ENCODE measurements at regions not wholly inside any gene's neighbourhood (a gene's known extent, or its start where the extent isn't known, plus 50 kb on each side); places are given as distances from the start of the nearest gene placed in this dataset.

DNA sequence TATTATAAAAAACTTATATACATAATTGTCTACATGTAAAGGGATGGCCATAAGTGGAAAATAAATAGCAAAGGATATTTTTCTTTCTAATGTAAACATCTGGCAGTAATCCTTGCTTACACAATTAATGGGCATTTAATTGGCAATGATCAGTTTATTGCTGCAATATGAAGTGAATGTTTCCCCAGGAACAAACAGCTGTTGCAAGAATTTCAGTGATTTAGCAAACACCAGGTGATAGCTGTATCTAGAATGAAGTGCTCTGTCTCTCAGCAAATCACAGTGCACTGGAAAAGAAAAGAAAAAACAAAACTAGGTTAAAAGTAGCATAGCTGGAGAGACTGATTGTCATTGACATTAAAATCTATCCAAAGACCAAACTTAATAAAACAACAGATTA, 594.5 kb upstream of the ARRDC3 start:
- no peaks in the 10 kb centered on the region for H3K9me3 ChIP-seq (ENCODE audit: control insufficient read depth in 2 of 2, low read length in 2 of 2)
- no peak overlapping the region for H3K4me3 ChIP-seq (ENCODE audit: low read length in 2 of 2)
- H3K36me3 ChIP-seq (ENCODE audit: control insufficient read depth in 2 of 2, insufficient read depth in 2 of 2, low read length in 2 of 2), result no peaks in the 10 kb centered on the region
- no peak overlapping the region for H3K27ac ChIP-seq (ENCODE audit: low read depth in 2 of 2, low read length in 2 of 2)
- no peaks in the 10 kb centered on the region for H3K27me3 ChIP-seq (ENCODE audit: control insufficient read depth in 2 of 2, insufficient read depth in 2 of 2, low read length in 2 of 2)
- no peaks in the 10 kb centered on the region for H3K4me1 ChIP-seq (ENCODE audit: control insufficient read depth in 2 of 2, insufficient read depth in 2 of 2, low read length in 2 of 2)
- no peak overlapping the region for H3K9ac ChIP-seq (ENCODE audit: low read depth in 1 of 2, low read length in 2 of 2)

DNA sequence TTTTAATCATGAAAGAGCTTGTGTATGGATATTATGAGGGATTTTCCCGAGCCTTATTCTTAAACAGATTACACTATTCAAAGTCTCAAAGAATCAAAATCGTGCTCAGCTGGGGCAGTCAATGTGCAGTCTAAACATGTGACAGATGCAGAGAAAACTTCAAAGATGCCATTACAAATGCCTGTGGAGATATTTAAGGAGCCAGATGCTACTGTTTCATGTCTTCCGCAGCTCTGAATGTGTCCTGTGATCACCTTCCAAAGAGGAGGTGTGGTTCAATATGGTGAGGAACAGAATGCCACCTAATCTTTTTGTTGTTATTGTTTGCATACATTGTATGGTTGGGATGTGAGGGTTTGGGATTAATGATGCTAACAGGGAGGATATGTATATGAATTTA, 593.3 kb upstream of the ARRDC3 start:
- no peaks in the 10 kb centered on the region for H3K9me3 ChIP-seq (ENCODE audit: control insufficient read depth in 2 of 2, low read length in 2 of 2)
- no peaks in the 10 kb centered on the region for H3K27me3 ChIP-seq (ENCODE audit: control insufficient read depth in 2 of 2, insufficient read depth in 2 of 2, low read length in 2 of 2)
- no peak overlapping the region for H3K4me3 ChIP-seq (ENCODE audit: low read length in 2 of 2)
- H3K4me1 ChIP-seq (ENCODE audit: control insufficient read depth in 2 of 2, insufficient read depth in 2 of 2, low read length in 2 of 2), result no peaks in the 10 kb centered on the region
- H3K27ac ChIP-seq (ENCODE audit: low read depth in 2 of 2, low read length in 2 of 2), result no peak overlapping the region
- no peaks in the 10 kb centered on the region for H3K36me3 ChIP-seq (ENCODE audit: control insufficient read depth in 2 of 2, insufficient read depth in 2 of 2, low read length in 2 of 2)
- H3K9ac ChIP-seq (ENCODE audit: low read depth in 1 of 2, low read length in 2 of 2), result no peak overlapping the region

DNA sequence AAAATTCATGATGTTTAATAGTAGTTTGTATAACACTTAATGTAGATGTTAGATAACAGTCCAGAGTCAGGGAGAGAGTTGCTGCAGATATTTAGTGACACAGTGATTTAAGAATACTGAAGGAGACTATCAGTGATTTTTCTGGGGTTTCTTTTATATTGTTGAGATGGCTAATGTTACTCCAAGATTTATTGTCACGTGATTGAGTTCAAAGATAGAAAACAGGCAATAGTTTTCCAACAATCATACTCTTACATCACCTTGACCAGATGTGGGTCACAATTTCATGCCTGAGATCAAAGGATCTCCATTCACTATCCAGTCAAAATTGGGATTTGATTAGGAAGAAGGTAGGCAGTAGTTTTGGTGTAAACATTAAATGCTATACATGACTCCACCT, 580.0 kb upstream of the ARRDC3 start:
- Histone ChIP-seq H3K4me1 (ENCODE audit: control insufficient read depth in 2 of 2, insufficient read depth in 2 of 2, low read length in 2 of 2) (no peaks in the 10 kb centered on the region), H3K4me3 (ENCODE audit: low read length in 2 of 2) (no peak overlapping the region), H3K9ac (ENCODE audit: low read depth in 1 of 2, low read length in 2 of 2) (no peak overlapping the region), H3K9me3 (ENCODE audit: control insufficient read depth in 2 of 2, low read length in 2 of 2) (no peaks in the 10 kb centered on the region), H3K27me3 (ENCODE audit: control insufficient read depth in 2 of 2, insufficient read depth in 2 of 2, low read length in 2 of 2) (no peaks in the 10 kb centered on the region), H3K27ac (ENCODE audit: low read depth in 2 of 2, low read length in 2 of 2) (no peak overlapping the region), H3K36me3 (ENCODE audit: control insufficient read depth in 2 of 2, insufficient read depth in 2 of 2, low read length in 2 of 2) (no peaks in the 10 kb centered on the region)

DNA sequence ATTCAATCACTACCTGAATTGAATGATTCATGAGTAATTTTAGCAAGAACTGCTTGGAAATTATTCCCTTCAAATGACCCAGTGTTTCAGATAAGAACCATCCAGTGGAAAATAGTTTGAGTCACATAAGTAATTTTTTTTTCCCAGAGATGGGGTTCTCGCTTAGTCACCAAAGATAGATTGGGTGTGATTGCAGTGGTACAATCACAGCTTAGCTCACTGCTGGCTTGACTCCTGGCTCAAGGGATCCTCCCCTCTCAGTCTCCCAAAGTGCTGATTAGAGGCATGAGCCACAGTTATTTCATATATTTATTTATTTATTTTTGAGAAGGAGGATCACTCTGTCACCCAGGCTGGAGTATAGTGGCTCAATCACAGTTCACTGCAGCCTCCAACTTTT, 574.5 kb upstream of the ARRDC3 start:
- H3K36me3 ChIP-seq (ENCODE audit: control insufficient read depth in 2 of 2, insufficient read depth in 2 of 2, low read length in 2 of 2), result no peaks in the 10 kb centered on the region
- no peak overlapping the region for H3K9ac ChIP-seq (ENCODE audit: low read depth in 1 of 2, low read length in 2 of 2)
- H3K4me1 ChIP-seq (ENCODE audit: control insufficient read depth in 2 of 2, insufficient read depth in 2 of 2, low read length in 2 of 2), result no peaks in the 10 kb centered on the region
- no peaks in the 10 kb centered on the region for H3K9me3 ChIP-seq (ENCODE audit: control insufficient read depth in 2 of 2, low read length in 2 of 2)
- H3K27me3 ChIP-seq (ENCODE audit: control insufficient read depth in 2 of 2, insufficient read depth in 2 of 2, low read length in 2 of 2), result no peaks in the 10 kb centered on the region
- H3K4me3 ChIP-seq (ENCODE audit: low read length in 2 of 2), result no peak overlapping the region
- no peak overlapping the region for H3K27ac ChIP-seq (ENCODE audit: low read depth in 2 of 2, low read length in 2 of 2)

DNA sequence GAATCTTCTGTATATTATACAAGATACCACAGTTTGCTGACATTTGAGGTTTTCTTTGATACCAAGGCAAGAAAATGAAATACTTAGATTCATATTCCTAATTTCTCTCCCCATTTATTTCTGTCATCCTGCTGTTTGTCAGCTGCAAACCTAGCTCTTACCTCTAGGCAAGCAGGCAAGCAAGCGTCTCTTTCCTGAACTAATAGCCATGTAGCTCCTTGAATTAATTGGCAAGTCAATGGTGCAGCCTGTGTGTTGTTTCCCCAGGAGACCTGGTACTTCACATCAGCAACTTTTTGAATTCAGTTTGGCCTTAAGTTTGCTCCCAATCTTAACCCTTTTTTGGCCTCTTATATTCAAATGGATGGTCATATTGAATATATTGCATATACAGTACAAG, 573.6 kb upstream of the ARRDC3 start:
- H3K4me3 ChIP-seq (ENCODE audit: low read length in 2 of 2), result no peak overlapping the region
- no peaks in the 10 kb centered on the region for H3K4me1 ChIP-seq (ENCODE audit: control insufficient read depth in 2 of 2, insufficient read depth in 2 of 2, low read length in 2 of 2)
- no peak overlapping the region for H3K27ac ChIP-seq (ENCODE audit: low read depth in 2 of 2, low read length in 2 of 2)

DNA sequence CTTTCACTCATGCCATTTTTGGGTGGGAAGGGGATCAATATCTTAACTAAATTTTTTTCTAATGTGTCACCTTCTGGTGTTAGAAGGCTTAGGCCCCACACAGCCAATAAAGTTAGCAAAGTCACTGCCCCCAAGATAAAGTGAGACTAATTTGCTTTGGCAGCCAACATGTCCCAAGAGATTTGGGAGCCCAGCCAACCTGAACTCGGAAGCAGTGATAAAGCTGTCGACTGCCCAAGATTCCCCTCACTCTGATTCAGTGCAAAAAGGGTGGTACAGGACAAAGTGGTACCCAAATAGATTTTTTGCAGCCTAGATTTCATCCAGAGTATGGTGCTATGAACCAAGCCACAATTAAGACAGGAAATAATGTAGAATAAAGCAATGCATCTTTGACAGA, 572.5 kb upstream of the ARRDC3 start:
- Histone ChIP-seq H3K9me3 (ENCODE audit: control insufficient read depth in 2 of 2, low read length in 2 of 2) (no peaks in the 10 kb centered on the region), H3K27ac (ENCODE audit: low read depth in 2 of 2, low read length in 2 of 2) (no peak overlapping the region), H3K36me3 (ENCODE audit: control insufficient read depth in 2 of 2, insufficient read depth in 2 of 2, low read length in 2 of 2) (no peaks in the 10 kb centered on the region)

More for the DNA sequence above, 573.6 kb upstream of the ARRDC3 start:
- Histone ChIP-seq H3K36me3 (ENCODE audit: control insufficient read depth in 2 of 2, insufficient read depth in 2 of 2, low read length in 2 of 2) (no peaks in the 10 kb centered on the region), H3K9ac (ENCODE audit: low read depth in 1 of 2, low read length in 2 of 2) (no peak overlapping the region), H3K9me3 (ENCODE audit: control insufficient read depth in 2 of 2, low read length in 2 of 2) (no peaks in the 10 kb centered on the region), H3K27me3 (ENCODE audit: control insufficient read depth in 2 of 2, insufficient read depth in 2 of 2, low read length in 2 of 2) (no peaks in the 10 kb centered on the region)

DNA sequence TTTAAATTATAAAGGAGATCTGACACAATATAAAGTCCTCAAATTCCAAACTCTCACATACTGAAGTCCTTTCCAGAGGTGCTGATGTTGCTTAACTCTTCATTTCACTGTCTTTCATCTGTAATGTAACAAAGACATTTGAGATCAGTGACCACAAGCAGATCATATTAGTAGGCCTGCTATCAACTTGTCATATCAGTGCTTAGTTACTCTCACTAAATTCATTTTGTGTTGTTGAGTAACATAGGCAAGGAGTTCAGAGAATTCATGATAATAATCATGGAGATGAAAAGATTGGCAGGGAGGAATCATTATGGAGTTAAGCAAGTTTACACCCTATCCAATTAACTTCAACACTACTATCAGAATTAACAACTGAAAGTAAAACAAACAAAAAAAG, 571.0 kb upstream of the ARRDC3 start:
- Histone ChIP-seq H3K9me3 (ENCODE audit: control insufficient read depth in 2 of 2, low read length in 2 of 2) (no peaks in the 10 kb centered on the region), H3K4me3 (ENCODE audit: low read length in 2 of 2) (no peak overlapping the region), H3K27me3 (ENCODE audit: control insufficient read depth in 2 of 2, insufficient read depth in 2 of 2, low read length in 2 of 2) (no peaks in the 10 kb centered on the region), H3K4me1 (ENCODE audit: control insufficient read depth in 2 of 2, insufficient read depth in 2 of 2, low read length in 2 of 2) (no peaks in the 10 kb centered on the region), H3K27ac (ENCODE audit: low read depth in 2 of 2, low read length in 2 of 2) (no peak overlapping the region), H3K36me3 (ENCODE audit: control insufficient read depth in 2 of 2, insufficient read depth in 2 of 2, low read length in 2 of 2) (no peaks in the 10 kb centered on the region), H3K9ac (ENCODE audit: low read depth in 1 of 2, low read length in 2 of 2) (no peak overlapping the region)

More for the DNA sequence above, 572.5 kb upstream of the ARRDC3 start:
- no peak overlapping the region for H3K4me3 ChIP-seq (ENCODE audit: low read length in 2 of 2)
- H3K27me3 ChIP-seq (ENCODE audit: control insufficient read depth in 2 of 2, insufficient read depth in 2 of 2, low read length in 2 of 2), result no peaks in the 10 kb centered on the region
- no peak overlapping the region for H3K9ac ChIP-seq (ENCODE audit: low read depth in 1 of 2, low read length in 2 of 2)
- H3K4me1 ChIP-seq (ENCODE audit: control insufficient read depth in 2 of 2, insufficient read depth in 2 of 2, low read length in 2 of 2), result no peaks in the 10 kb centered on the region

DNA sequence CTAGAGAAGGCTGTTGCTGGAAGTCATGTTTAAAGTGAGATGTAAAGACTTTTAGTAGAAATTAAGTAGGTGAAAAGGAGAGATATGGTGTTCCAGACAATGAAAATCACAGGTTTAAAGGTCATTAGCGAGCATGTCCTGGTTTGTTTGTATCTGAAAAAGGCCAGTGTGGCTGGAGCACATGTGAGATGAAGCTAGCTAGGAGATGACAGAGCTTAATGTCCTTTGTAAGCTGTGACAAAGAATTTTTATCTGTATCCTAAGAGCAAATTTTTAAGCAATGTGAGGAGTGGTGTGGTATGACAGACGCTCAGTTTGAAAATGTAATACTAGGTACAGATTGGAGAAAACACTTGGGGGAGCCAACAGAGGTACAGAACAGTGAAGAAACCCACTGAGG, 567.2 kb upstream of the ARRDC3 start:
- Histone ChIP-seq H3K4me1 (ENCODE audit: control insufficient read depth in 2 of 2, insufficient read depth in 2 of 2, low read length in 2 of 2) (no peaks in the 10 kb centered on the region), H3K27ac (ENCODE audit: low read depth in 2 of 2, low read length in 2 of 2) (no peak overlapping the region), H3K9ac (ENCODE audit: low read depth in 1 of 2, low read length in 2 of 2) (no peak overlapping the region), H3K9me3 (ENCODE audit: control insufficient read depth in 2 of 2, low read length in 2 of 2) (no peaks in the 10 kb centered on the region), H3K4me3 (ENCODE audit: low read length in 2 of 2) (no peak overlapping the region), H3K36me3 (ENCODE audit: control insufficient read depth in 2 of 2, insufficient read depth in 2 of 2, low read length in 2 of 2) (no peaks in the 10 kb centered on the region), H3K27me3 (ENCODE audit: control insufficient read depth in 2 of 2, insufficient read depth in 2 of 2, low read length in 2 of 2) (no peaks in the 10 kb centered on the region)

DNA sequence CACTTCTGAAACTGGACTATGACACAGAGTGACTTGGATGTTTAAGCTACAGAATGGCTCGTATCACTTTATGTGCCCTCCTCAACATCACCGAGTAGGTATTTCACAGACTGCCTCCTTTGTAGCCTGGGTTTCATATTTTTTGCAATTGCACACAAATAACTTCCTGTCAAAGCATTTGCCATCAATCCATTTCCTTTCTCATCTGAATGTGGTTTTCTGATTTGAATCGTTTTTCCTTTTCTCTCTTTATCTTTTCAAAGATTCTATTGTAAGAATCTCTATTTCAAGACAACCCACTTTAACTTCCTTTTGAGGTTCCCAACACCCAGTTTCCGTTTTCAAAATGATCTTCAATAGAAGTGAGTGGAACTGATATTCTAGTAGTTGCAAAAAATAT, 563.8 kb upstream of the ARRDC3 start:
- no peaks in the 10 kb centered on the region for H3K4me1 ChIP-seq (ENCODE audit: control insufficient read depth in 2 of 2, insufficient read depth in 2 of 2, low read length in 2 of 2)
- H3K4me3 ChIP-seq (ENCODE audit: low read length in 2 of 2), result no peak overlapping the region
- no peak overlapping the region for H3K9ac ChIP-seq (ENCODE audit: low read depth in 1 of 2, low read length in 2 of 2)
- H3K9me3 ChIP-seq (ENCODE audit: control insufficient read depth in 2 of 2, low read length in 2 of 2), result no peaks in the 10 kb centered on the region
- H3K27ac ChIP-seq (ENCODE audit: low read depth in 2 of 2, low read length in 2 of 2), result no peak overlapping the region
- H3K27me3 ChIP-seq (ENCODE audit: control insufficient read depth in 2 of 2, insufficient read depth in 2 of 2, low read length in 2 of 2), result no peaks in the 10 kb centered on the region
- no peaks in the 10 kb centered on the region for H3K36me3 ChIP-seq (ENCODE audit: control insufficient read depth in 2 of 2, insufficient read depth in 2 of 2, low read length in 2 of 2)

DNA sequence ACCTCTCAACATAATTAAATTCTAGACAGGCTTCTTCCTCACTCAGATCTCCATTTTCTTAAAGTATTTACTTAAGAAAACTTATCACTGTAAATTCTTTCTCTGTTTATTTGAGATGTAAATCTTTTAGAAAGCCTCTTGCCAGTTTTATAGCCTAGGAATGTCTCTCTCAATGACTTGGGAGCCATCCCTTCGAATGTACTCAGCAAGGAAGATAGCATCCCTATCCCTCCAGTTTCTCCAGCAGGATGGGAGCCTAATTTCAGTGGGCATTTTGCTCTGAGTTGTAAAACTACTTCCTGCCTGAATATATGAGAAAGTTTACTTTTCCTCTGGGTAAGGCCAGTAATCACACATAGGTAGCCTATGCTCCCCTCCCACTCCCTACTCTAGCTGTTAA, 558.5 kb upstream of the ARRDC3 start:
- H3K9ac ChIP-seq (ENCODE audit: low read depth in 1 of 2, low read length in 2 of 2), result no peak overlapping the region
- H3K9me3 ChIP-seq (ENCODE audit: control insufficient read depth in 2 of 2, low read length in 2 of 2), result no peaks in the 10 kb centered on the region
- no peaks in the 10 kb centered on the region for H3K4me1 ChIP-seq (ENCODE audit: control insufficient read depth in 2 of 2, insufficient read depth in 2 of 2, low read length in 2 of 2)
- H3K36me3 ChIP-seq (ENCODE audit: control insufficient read depth in 2 of 2, insufficient read depth in 2 of 2, low read length in 2 of 2), result no peaks in the 10 kb centered on the region
- no peaks in the 10 kb centered on the region for H3K27me3 ChIP-seq (ENCODE audit: control insufficient read depth in 2 of 2, insufficient read depth in 2 of 2, low read length in 2 of 2)
- no peak overlapping the region for H3K27ac ChIP-seq (ENCODE audit: low read depth in 2 of 2, low read length in 2 of 2)
- no peak overlapping the region for H3K4me3 ChIP-seq (ENCODE audit: low read length in 2 of 2)

DNA sequence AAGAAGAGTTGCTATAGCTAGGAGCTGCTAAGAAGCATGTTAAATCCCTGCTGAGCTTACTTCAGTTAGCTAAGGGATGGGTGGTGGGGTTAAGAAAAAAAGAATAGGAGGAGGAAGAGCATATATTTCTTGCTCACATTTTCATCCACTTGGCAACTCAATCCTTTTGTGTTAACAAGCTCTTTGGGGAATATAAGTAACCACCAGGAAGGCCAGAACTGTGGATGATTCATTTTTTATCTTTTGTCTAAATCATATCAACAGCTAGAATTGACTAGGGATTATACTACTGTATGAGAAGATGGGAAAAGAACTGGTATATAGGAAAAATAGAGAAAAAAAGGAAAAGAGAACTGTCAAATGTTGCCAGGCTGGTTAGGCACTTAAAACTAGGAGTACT, 555.3 kb upstream of the ARRDC3 start:
- Histone ChIP-seq H3K4me3 (ENCODE audit: low read length in 2 of 2) (no peak overlapping the region), H3K27ac (ENCODE audit: low read depth in 2 of 2, low read length in 2 of 2) (no peak overlapping the region), H3K4me1 (ENCODE audit: control insufficient read depth in 2 of 2, insufficient read depth in 2 of 2, low read length in 2 of 2) (no peaks in the 10 kb centered on the region), H3K36me3 (ENCODE audit: control insufficient read depth in 2 of 2, insufficient read depth in 2 of 2, low read length in 2 of 2) (no peaks in the 10 kb centered on the region), H3K27me3 (ENCODE audit: control insufficient read depth in 2 of 2, insufficient read depth in 2 of 2, low read length in 2 of 2) (no peaks in the 10 kb centered on the region), H3K9ac (ENCODE audit: low read depth in 1 of 2, low read length in 2 of 2) (no peak overlapping the region), H3K9me3 (ENCODE audit: control insufficient read depth in 2 of 2, low read length in 2 of 2) (no peaks in the 10 kb centered on the region)

Data from mucosa of rectum (tissue), 2 donors.